ENCODE measurements at regions not wholly inside any gene's neighbourhood (a gene's known extent, or its start where the extent isn't known, plus 50 kb on each side); places are given as distances from the start of the nearest gene placed in this dataset.

- TF ChIP-seq CTCF (conservative IDR thresholded peaks at IDR 0.05; ENCODE audit: low read depth, low read length): no peak
- H3K9ac ChIP-seq: no peak overlapping the region
- no peak overlapping the region for H3K4me3 ChIP-seq (IDR thresholded peaks at IDR 0.05; ENCODE audit: insufficient read depth, low read depth, low read length)
- H4K20me1 ChIP-seq (ENCODE audit: insufficient read depth): no peaks in the 10 kb centered on the region
- no peak overlapping the region for H2AFZ ChIP-seq (ENCODE audit: low read depth)
- no peaks in the 10 kb centered on the region for H3K36me3 ChIP-seq (ENCODE audit: insufficient read depth)
- peaks cover 10% of the 10 kb centered on the region; the same call in 1 of the 2 replicates for H3K27me3 ChIP-seq (ENCODE audit: insufficient read depth, low read depth)
- H3K27ac ChIP-seq: no peak overlapping the region
- no peak overlapping the region for H3K4me2 ChIP-seq
- no peaks in the 10 kb centered on the region for H3K4me1 ChIP-seq (ENCODE audit: low read depth, poor library complexity, severe bottlenecking)
- H3K79me2 ChIP-seq (ENCODE audit: insufficient read depth, low read depth): no peaks in the 10 kb centered on the region
Measured at GRCh38 chr7:128164955-128165670, 76.0 kb upstream of the LEP start.

GRCh38 chr7:128165927-128166420 lies 75.1 kb upstream of the LEP start:
- Histone ChIP-seq H2AFZ (ENCODE audit: low read depth) (no peak overlapping the region), H3K4me1 (ENCODE audit: low read depth, poor library complexity, severe bottlenecking) (no peaks in the 10 kb centered on the region), H3K4me2 (no peak overlapping the region), H4K20me1 (ENCODE audit: insufficient read depth) (no peaks in the 10 kb centered on the region), H3K27ac (no peak overlapping the region), H3K27me3 (ENCODE audit: insufficient read depth, low read depth) (peaks cover 10% of the 10 kb centered on the region; the same call in 1 of the 2 replicates), H3K9ac (no peak overlapping the region), H3K36me3 (ENCODE audit: insufficient read depth) (no peaks in the 10 kb centered on the region), H3K4me3 (IDR thresholded peaks at IDR 0.05; ENCODE audit: insufficient read depth, low read depth, low read length) (no peak overlapping the region), H3K79me2 (ENCODE audit: insufficient read depth, low read depth) (no peaks in the 10 kb centered on the region)
- TF ChIP-seq CTCF (conservative IDR thresholded peaks at IDR 0.05; ENCODE audit: low read depth, low read length): no peak

- Histone ChIP-seq H3K9ac (no peak overlapping the region), H3K4me3 (IDR thresholded peaks at IDR 0.05; ENCODE audit: insufficient read depth, low read depth, low read length) (peak overlapping the region; percentile 33), H3K79me2 (ENCODE audit: insufficient read depth, low read depth) (no peaks in the 10 kb centered on the region), H2AFZ (ENCODE audit: low read depth) (peak overlapping the region; percentile 81; the same call in 1 of the 2 replicates), H3K27me3 (ENCODE audit: insufficient read depth, low read depth) (peaks cover 10% of the 10 kb centered on the region; the same call in 1 of the 2 replicates), H3K4me2 (peak overlapping the region; percentile 47), H4K20me1 (ENCODE audit: insufficient read depth) (no peaks in the 10 kb centered on the region), H3K4me1 (ENCODE audit: low read depth, poor library complexity, severe bottlenecking) (no peaks in the 10 kb centered on the region), H3K27ac (no peak overlapping the region), H3K36me3 (ENCODE audit: insufficient read depth) (no peaks in the 10 kb centered on the region)
- TF ChIP-seq CTCF (conservative IDR thresholded peaks at IDR 0.05; ENCODE audit: low read depth, low read length): no peak
Measured at GRCh38 chr7:128166603-128167041, 74.5 kb upstream of the LEP start.

GRCh38 chr7:128167042-128167701 lies 73.9 kb upstream of the LEP start:
- Histone ChIP-seq H2AFZ (ENCODE audit: low read depth) (peak overlapping the region; percentile 81; the same call in 1 of the 2 replicates), H3K36me3 (ENCODE audit: insufficient read depth) (no peaks in the 10 kb centered on the region), H3K4me2 (peak overlapping the region; percentile 47), H3K27me3 (ENCODE audit: insufficient read depth, low read depth) (peaks cover 10% of the 10 kb centered on the region; the same call in 1 of the 2 replicates), H4K20me1 (ENCODE audit: insufficient read depth) (no peaks in the 10 kb centered on the region), H3K79me2 (ENCODE audit: insufficient read depth, low read depth) (no peaks in the 10 kb centered on the region), H3K4me3 (IDR thresholded peaks at IDR 0.05; ENCODE audit: insufficient read depth, low read depth, low read length) (peak overlapping the region; percentile 33), H3K9ac (peak overlapping the region; percentile 48; the same call in 1 of the 2 replicates), H3K4me1 (ENCODE audit: low read depth, poor library complexity, severe bottlenecking) (peaks cover 3% of the 10 kb centered on the region), H3K27ac (no peak overlapping the region)
- no peak for TF ChIP-seq CTCF (conservative IDR thresholded peaks at IDR 0.05; ENCODE audit: low read depth, low read length)

All from KMS-11 (cell line).